Neural progenitor cell (in vitro differentiated cells): ENCODE measurements at regions not wholly inside any gene's neighbourhood (a gene's known extent, or its start where the extent isn't known, plus 50 kb on each side); places are given as distances from the start of the nearest gene placed in this dataset.

Experiments
- CTCF ChIP-seq: fragments of 200-600 bp; sonication (generic); IDR thresholded peaks from 2 replicates; pipeline ENCODE4 v1.5.1; 2017; ENCODE audit warnings: antibody characterized with exemption, mild to moderate bottlenecking
- EZH2 ChIP-seq: fragments of 200-600 bp; sonication (generic); IDR thresholded peaks from 2 replicates; pipeline ENCODE4 v1.6.1; 2017; ENCODE audit warnings: antibody characterized with exemption, mild to moderate bottlenecking, moderate library complexity

- TF ChIP-seq CTCF (no peak), EZH2 (no peak)
Observed at GRCh38 chr16:13554643-13555042, 365.3 kb upstream of the ERCC4 start.
